ENCODE measurements at regions not wholly inside any gene's neighbourhood (a gene's known extent, or its start where the extent isn't known, plus 50 kb on each side); places are given as distances from the start of the nearest gene placed in this dataset.

DNA sequence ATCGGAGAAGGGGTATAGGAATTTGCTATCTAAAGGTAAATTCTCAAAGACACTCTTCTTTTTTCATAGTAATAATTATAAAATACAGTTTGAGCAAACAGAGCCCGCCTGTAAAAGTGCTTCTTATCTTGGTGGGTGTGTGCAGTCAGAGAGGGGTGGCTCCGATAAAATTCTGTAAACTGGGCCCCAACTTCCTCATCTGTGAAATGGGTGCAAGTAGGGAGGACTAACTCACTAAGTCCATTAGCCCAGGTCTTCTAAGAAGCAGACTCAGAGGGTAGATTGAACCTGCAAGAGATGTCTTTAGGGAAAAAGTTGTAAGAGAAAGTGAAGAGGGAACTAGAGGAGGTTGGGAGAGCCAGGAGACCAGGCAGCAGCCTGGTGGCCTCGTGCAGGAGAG lies 245.8 kb upstream of the RREB1 start:
- WGBS, result 88% methylated on average over 4 of the region's 4 CpGs
- Histone ChIP-seq H3K9ac (ENCODE audit: low read depth in 1 of 2, low read length in 2 of 2) (no peak overlapping the region), H3K27me3 (ENCODE audit: control insufficient read depth in 4 of 4, insufficient read depth in 4 of 4, low read length in 3 of 4) (no peaks in the 10 kb centered on the region), H3K9me3 (ENCODE audit: control insufficient read depth in 4 of 4, low read length in 3 of 4) (no peaks in the 10 kb centered on the region), H3K36me3 (ENCODE audit: control insufficient read depth in 4 of 4, insufficient read depth in 3 of 4, low read depth in 1 of 4, low read length in 3 of 4) (no peaks in the 10 kb centered on the region), H3K4me3 (ENCODE audit: low read depth in 1 of 3, low read length in 3 of 3) (no peak overlapping the region), H3K27ac (ENCODE audit: low read depth in 1 of 2, low read length in 2 of 2) (no peak overlapping the region), H3K4me1 (ENCODE audit: control insufficient read depth in 4 of 4, insufficient read depth in 4 of 4, low read length in 3 of 4) (peaks cover 0 to 11% (median 7%) of the 10 kb centered on the region in 4 donors)
- DNase-seq (ENCODE audit: low spot score), result no peak
- TF ChIP-seq RXRA (IDR thresholded peaks at IDR 0.05) (no peak), FOXA1 (IDR thresholded peaks at IDR 0.05) (no peak), FOXA2 (IDR thresholded peaks at IDR 0.05) (no peak), TAF1 (conservative IDR thresholded peaks at IDR 0.05) (no peak), JUND (IDR thresholded peaks at IDR 0.05) (no peak), EGR1 (IDR thresholded peaks at IDR 0.05; ENCODE audit: low read depth in 2 of 2) (no peak), RAD21 (IDR thresholded peaks at IDR 0.05) (no peak), HNF4G (IDR thresholded peaks at IDR 0.05) (no peak), NR2F2 (IDR thresholded peaks at IDR 0.05) (no peak), YY1 (IDR thresholded peaks at IDR 0.05) (no peak), SP1 (IDR thresholded peaks at IDR 0.05) (no peak)
- TF ChIP-seq, protein P1, sequence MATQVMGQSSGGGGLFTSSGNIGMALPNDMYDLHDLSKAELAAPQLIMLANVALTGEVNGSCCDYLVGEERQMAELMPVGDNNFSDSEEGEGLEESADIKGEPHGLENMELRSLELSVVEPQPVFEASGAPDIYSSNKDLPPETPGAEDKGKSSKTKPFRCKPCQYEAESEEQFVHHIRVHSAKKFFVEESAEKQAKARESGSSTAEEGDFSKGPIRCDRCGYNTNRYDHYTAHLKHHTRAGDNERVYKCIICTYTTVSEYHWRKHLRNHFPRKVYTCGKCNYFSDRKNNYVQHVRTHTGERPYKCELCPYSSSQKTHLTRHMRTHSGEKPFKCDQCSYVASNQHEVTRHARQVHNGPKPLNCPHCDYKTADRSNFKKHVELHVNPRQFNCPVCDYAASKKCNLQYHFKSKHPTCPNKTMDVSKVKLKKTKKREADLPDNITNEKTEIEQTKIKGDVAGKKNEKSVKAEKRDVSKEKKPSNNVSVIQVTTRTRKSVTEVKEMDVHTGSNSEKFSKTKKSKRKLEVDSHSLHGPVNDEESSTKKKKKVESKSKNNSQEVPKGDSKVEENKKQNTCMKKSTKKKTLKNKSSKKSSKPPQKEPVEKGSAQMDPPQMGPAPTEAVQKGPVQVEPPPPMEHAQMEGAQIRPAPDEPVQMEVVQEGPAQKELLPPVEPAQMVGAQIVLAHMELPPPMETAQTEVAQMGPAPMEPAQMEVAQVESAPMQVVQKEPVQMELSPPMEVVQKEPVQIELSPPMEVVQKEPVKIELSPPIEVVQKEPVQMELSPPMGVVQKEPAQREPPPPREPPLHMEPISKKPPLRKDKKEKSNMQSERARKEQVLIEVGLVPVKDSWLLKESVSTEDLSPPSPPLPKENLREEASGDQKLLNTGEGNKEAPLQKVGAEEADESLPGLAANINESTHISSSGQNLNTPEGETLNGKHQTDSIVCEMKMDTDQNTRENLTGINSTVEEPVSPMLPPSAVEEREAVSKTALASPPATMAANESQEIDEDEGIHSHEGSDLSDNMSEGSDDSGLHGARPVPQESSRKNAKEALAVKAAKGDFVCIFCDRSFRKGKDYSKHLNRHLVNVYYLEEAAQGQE (IDR thresholded peaks at IDR 0.05), result no peak
- TF ChIP-seq, protein P2, sequence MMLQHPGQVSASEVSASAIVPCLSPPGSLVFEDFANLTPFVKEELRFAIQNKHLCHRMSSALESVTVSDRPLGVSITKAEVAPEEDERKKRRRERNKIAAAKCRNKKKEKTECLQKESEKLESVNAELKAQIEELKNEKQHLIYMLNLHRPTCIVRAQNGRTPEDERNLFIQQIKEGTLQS (IDR thresholded peaks at IDR 0.05), result no peak
- TF ChIP-seq, protein P3, sequence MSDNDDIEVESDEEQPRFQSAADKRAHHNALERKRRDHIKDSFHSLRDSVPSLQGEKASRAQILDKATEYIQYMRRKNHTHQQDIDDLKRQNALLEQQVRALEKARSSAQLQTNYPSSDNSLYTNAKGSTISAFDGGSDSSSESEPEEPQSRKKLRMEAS (IDR thresholded peaks at IDR 0.05), result no peak

DNA sequence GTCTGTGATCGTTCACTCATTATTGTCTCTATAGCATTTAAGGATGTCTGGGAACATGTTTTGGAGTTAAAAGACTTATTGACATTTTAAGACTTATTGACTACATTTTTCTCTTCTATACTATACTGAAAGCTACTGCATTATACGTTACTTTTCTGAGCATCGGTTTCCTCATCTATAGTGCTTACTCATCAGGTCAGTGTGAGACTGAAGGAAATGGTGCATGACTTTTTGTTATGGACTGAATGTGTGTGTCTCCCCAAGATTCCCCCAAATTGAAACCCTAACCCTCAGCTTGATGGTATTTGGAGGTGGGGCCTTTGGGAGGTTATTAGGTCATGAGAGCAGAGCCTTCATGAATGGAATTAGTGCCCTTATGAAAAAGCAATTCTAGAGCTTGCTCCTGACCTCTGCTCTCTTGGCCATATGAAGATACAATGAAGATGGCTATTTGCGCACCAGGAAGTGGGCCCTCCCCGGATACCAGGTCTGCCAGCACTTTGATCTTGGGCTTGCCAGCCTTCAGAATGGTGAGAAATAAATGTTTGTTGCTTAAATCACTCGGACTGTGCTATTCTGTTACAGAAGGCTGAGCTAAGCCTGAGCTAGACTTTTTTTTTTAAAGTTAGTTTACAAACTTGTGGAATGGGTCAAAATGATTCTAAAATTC lies 243.7 kb upstream of the RREB1 start:
- H3K36me3 ChIP-seq (ENCODE audit: control insufficient read depth in 4 of 4, insufficient read depth in 3 of 4, low read depth in 1 of 4, low read length in 3 of 4), result no peaks in the 10 kb centered on the region
- no peak for DNase-seq (ENCODE audit: low spot score)
- no peaks in the 10 kb centered on the region for H3K9me3 ChIP-seq (ENCODE audit: control insufficient read depth in 4 of 4, low read length in 3 of 4)
- H3K27me3 ChIP-seq (ENCODE audit: control insufficient read depth in 4 of 4, insufficient read depth in 4 of 4, low read length in 3 of 4), result no peaks in the 10 kb centered on the region
- no peak overlapping the region for H3K4me3 ChIP-seq (ENCODE audit: low read depth in 1 of 3, low read length in 3 of 3)
- H3K9ac ChIP-seq (ENCODE audit: low read depth in 1 of 2, low read length in 2 of 2), result no peak overlapping the region
- no peak overlapping the region for H3K27ac ChIP-seq (ENCODE audit: low read depth in 1 of 2, low read length in 2 of 2)
- WGBS, result 89% methylated on average over 6 of the region's 6 CpGs
- TF ChIP-seq RAD21 (IDR thresholded peaks at IDR 0.05), result no peak
- no peak for TF ChIP-seq FOXA2 (IDR thresholded peaks at IDR 0.05)
- no peak for TF ChIP-seq GABPA (IDR thresholded peaks at IDR 0.05 in 1 of 2, conservative IDR thresholded peaks at IDR 0.05 in 1 of 2)
- TF ChIP-seq, protein P3 (IDR thresholded peaks at IDR 0.05), result no peak
- no peak for TF ChIP-seq YY1 (IDR thresholded peaks at IDR 0.05)
- TF ChIP-seq HNF4G (IDR thresholded peaks at IDR 0.05), result no peak
- no peak for TF ChIP-seq NR2F2 (IDR thresholded peaks at IDR 0.05)
- no peak for TF ChIP-seq RXRA (IDR thresholded peaks at IDR 0.05)
- TF ChIP-seq JUND (IDR thresholded peaks at IDR 0.05), result no peak
- TF ChIP-seq, protein P4, sequence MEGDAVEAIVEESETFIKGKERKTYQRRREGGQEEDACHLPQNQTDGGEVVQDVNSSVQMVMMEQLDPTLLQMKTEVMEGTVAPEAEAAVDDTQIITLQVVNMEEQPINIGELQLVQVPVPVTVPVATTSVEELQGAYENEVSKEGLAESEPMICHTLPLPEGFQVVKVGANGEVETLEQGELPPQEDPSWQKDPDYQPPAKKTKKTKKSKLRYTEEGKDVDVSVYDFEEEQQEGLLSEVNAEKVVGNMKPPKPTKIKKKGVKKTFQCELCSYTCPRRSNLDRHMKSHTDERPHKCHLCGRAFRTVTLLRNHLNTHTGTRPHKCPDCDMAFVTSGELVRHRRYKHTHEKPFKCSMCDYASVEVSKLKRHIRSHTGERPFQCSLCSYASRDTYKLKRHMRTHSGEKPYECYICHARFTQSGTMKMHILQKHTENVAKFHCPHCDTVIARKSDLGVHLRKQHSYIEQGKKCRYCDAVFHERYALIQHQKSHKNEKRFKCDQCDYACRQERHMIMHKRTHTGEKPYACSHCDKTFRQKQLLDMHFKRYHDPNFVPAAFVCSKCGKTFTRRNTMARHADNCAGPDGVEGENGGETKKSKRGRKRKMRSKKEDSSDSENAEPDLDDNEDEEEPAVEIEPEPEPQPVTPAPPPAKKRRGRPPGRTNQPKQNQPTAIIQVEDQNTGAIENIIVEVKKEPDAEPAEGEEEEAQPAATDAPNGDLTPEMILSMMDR (IDR thresholded peaks at IDR 0.05; ENCODE audit: low read depth, low read length, missing input control), result no peak
- TF ChIP-seq, protein P1 (IDR thresholded peaks at IDR 0.05), result no peak
- TF ChIP-seq TAF1 (conservative IDR thresholded peaks at IDR 0.05), result no peak
- no peak for TF ChIP-seq FOXA1 (IDR thresholded peaks at IDR 0.05)
- no peak for TF ChIP-seq EGR1 (IDR thresholded peaks at IDR 0.05; ENCODE audit: low read depth in 2 of 2)
- TF ChIP-seq, protein P5, sequence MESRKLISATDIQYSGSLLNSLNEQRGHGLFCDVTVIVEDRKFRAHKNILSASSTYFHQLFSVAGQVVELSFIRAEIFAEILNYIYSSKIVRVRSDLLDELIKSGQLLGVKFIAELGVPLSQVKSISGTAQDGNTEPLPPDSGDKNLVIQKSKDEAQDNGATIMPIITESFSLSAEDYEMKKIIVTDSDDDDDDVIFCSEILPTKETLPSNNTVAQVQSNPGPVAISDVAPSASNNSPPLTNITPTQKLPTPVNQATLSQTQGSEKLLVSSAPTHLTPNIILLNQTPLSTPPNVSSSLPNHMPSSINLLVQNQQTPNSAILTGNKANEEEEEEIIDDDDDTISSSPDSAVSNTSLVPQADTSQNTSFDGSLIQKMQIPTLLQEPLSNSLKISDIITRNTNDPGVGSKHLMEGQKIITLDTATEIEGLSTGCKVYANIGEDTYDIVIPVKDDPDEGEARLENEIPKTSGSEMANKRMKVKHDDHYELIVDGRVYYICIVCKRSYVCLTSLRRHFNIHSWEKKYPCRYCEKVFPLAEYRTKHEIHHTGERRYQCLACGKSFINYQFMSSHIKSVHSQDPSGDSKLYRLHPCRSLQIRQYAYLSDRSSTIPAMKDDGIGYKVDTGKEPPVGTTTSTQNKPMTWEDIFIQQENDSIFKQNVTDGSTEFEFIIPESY (IDR thresholded peaks at IDR 0.05), result no peak
- TF ChIP-seq, protein P2 (IDR thresholded peaks at IDR 0.05), result no peak
- no peak for TF ChIP-seq HNF4A (conservative IDR thresholded peaks at IDR 0.05)
- peaks cover 0 to 5% (median 0%) of the 10 kb centered on the region in 4 donors for H3K4me1 ChIP-seq (ENCODE audit: control insufficient read depth in 4 of 4, insufficient read depth in 4 of 4, low read length in 3 of 4)

Data from liver (tissue), 8 donors.